HG03064 (cell line): ENCODE measurements at regions not wholly inside any gene's neighbourhood (a gene's known extent, or its start where the extent isn't known, plus 50 kb on each side); places are given as distances from the start of the nearest gene placed in this dataset.
"Not testable (repeated sequence)": the region's sequence is repeated elsewhere in the genome, so short reads cannot be mapped to it uniquely, and the experiment has no call there.

Source experiments
- ATAC-seq: cut with Tn5 transposase; IDR thresholded peaks from one replicate; pipeline ENCODE4 v1.9.1; 2021; ENCODE audit warnings: low read depth; ENCODE audit not compliant: unreplicated experiment

DNA sequence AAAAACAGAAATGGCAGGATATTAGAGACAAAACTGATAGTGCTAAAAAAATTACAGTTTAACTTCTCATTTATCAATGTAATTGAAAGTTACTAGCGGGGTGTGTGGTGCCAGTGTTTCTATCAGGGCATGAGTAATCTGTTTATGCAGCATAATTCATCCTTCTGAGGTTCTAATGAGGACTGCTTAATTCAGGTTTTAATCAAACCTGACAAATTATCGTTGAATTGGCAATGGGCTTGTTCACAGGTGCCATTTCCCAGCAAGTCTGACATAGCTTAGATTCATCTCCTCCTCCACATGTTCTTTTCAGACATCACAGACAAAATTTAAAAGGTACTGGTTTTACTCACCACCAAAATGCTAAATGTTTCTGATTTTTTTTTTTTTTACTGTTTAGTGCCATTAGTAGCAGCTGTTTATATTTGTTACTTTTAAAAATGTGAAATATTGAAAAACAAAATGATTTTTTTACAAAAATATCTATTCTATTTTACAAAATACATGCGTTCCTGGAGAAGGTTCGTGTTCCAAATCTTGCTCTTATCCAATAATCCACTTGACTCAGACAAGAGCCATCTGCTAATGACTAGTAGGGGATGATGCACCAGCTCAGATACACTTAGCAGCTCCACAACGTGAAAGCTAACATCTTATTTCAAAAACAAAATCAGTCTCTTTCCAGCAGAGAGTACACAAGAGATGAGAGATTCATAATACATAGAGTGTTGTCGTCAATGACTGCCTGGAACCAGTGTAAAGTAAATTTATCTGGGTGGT, 447.7 kb upstream of the DPPA4 start:
- ATAC-seq, result no peak

DNA sequence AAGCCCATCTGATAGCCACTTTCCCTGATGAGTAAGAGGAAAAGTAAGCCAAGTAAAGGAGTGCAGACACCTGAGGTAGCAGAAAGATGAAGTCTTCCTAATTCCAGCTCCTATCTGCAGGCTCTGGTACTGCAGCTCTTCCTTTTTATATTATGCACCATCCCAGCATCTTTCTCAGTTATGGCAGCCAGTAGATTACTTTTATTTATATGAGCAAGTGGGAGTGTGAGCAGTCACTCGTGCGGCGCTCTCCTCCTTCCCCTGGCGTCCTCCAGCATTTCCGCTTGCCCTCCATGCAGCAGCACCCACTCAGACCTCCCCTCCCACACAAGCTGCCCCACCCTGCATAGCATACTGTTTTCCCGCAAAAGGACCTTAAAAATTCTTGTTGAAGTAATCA, 465.9 kb upstream of the DPPA4 start:
- ATAC-seq, result no peak

DNA sequence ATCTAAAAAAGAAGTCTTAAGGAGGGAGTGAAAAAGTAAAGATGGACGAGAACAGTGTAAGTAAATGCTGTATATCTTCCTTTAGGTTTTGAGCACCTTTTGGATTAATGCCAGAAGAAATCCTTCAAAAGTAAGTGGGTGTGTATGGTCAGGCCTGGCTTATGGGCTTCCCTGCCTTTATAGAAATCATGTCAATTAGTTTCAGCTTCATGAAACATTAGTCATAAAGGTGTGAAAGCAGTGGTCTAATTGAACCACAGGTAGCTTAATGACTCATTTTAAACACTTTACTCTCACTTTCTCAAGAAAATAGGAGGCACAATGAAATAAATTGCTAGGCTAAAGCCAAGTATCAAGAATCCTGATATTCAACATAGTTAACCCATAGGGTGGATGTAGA, 467.4 kb upstream of the DPPA4 start:
- no peak for ATAC-seq

DNA sequence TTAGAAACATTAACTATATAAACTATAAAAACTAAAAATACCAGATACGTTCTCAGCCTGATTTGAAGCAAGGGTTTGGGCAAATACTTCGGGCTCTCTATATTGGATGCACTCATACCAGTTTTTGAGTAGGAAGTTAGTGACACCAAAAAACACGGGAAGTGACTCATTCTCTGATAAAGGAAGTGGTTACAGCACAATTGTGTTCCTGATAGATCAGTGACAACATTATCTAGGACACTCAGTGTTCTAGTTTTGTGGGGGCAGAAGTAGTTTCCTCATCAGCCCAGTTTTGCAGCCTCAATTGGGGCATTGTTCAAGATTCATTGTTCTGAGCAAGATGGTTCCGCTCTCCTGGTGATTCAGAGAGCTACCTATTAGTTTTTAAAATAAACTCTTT, 469.6 kb upstream of the DPPA4 start:
- no peak for ATAC-seq

DNA sequence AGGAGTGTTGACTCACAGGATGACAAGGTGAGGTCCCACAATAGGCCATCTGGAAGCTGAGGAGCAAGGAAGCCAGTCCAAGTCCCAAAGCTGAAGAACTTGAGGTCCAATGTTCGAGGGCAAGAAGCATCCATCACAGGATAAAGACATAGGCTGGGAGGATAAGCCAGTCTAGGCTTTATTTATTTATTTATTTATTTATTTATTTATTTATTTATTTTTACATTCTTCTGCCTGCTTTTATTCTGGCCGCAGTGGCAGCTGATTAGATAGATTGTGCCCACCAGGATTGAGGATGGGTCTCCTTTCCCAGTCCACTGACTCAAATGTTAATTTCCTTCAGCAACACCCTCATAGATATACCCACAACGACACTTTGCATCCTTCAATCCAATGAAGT, 472.2 kb upstream of the DPPA4 start:
- no peak for ATAC-seq

DNA sequence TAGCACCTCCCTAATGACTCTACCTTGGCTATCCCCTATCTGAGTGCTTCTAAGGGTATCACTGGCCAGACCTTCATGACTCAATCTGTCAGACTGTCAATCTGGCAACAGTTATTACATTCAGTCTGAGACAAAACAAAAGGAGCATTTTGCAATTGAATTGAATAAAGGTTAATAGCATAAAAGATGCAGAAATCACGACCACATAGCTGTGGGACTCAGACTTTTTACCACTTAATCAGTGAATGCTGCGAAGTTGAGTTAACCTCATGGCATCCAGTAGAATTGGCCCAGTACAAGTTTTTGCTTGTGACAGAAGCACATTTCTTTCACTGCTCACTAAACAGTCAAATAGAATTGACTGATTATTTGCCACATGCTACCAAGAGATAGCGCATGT, 480.7 kb upstream of the DPPA4 start:
- no peak for ATAC-seq

DNA sequence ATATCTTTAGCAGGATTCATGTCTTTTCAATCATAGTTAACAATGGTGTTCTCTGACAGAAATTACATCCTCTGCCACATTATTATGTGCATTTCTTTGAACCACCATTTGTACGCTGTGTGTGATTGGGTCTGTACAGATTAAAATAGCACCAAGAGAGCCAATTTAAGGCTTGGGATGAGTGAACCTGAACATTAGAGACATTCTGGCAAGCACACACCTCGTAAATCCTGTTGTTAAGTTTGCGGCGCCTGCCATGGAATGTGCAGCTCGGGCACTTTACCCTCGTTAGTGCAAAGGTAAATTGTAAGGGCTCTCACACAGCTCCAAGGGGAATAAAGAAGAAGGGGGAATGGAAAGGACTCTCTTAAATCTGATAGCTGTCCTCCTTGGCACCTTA, 482.4 kb upstream of the DPPA4 start:
- no peak for ATAC-seq

DNA sequence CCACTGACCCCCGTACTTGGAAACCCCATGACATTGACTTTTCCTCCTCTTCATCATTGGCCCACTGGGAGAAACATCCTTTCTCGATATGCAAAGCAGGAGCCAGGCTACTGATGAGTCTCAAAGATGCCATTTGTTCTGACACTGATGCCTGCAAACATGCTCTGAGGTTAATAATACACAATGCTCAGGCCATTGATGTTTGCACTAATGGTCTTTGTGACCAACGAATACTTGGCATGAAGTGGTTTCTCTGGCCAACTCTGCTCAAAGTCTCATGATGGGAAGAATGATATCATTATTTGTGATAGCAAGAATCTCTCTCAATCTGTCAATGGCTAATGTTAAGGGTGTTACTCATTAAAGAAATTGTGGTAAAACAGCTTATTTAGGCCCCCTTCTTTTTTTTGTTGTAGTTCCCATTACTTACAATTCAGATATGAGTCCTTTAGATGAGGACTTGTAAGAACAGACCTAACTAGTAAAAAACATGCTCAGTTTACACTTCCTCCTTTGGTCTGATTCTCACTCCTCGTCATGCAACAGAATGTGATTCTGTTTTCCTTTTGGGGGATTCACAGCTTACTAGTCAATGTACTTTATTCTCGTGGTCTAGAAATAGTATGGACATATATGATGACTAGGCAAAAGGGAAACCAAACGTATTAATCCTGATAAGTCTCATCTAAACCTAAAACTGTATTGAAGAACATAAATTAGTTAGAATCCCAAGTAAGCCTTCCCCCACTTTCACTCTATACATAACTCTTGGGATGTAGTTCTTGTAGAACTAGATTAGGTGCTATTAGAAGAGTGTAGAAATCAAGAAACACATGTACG, 488.8 kb upstream of the DPPA4 start:
- ATAC-seq, result no peak

DNA sequence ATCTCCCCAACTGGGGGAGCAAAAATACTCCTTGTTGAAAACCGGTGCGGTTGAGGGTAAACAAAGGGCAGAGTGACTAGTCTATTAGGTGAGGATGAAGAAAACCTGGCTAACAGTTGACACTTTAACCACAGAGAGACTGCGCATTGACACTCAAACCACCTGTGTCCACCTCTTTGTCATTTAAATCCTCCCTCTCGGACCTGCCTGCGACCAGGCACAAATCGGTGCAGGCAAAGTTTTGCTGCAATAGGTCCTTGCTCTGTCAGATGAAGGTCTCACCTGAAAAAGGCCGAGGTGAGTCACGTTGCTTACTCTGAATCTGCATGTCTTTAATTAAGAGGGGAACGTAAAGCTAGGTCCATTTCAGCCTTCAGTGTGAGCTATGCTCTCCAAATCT, 494.1 kb upstream of the DPPA4 start:
- no peak for ATAC-seq

DNA sequence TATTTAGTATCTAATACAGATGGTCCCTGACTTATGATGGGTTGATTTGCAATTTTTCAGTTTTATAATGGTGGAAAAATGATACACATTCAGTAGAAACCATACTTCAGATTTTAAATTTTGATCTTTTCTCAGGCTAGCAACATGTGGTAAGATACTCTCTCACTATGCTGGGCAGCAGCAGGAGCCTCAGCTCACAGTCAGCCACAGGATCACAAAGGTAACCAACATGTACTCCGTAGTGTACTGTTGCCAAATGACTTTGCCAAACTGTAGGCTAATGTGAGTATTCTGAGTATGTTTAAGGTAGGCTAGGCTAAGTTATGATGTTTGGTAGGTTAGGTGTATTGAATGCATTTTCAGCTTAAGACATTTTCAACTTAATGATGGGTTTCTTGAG, 498.6 kb upstream of the DPPA4 start:
- ATAC-seq, result no peak

DNA sequence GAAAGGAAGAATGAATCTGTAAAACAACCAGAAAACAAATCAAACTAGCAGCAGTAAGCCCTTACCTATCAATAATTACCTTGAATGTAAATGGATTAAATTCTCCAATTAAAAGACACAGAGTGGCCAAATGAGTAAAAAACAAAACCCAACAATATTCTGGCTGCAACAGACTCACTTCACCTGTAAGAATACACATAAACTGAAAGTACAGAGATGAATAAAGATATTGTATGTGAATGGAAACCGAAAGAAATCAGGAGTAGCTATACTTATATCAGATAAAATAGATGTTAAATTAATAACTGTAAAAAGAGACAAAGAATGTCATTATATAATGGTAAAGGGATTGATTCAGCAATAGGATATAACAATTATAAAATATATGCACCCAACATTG, 514.5 kb upstream of the DPPA4 start:
- ATAC-seq, result no peak

DNA sequence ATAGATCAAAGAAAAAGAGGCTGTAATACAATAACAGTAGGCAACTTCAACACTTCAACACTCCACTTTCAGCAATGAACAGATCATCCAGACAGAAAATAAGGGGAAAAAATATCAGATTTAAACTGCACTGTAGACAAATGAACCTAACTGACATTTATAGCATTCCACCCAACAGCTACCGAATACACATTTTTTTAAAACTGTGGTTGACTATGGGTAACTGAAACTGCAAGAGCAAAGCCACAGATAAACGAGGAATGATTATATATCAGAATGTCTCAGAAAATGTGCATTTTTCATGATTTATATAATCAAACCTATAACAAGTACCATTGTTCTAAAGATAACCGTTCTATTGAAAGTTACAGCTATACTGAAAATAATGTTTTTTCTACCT, 514.9 kb upstream of the DPPA4 start:
- ATAC-seq, result no peak

DNA sequence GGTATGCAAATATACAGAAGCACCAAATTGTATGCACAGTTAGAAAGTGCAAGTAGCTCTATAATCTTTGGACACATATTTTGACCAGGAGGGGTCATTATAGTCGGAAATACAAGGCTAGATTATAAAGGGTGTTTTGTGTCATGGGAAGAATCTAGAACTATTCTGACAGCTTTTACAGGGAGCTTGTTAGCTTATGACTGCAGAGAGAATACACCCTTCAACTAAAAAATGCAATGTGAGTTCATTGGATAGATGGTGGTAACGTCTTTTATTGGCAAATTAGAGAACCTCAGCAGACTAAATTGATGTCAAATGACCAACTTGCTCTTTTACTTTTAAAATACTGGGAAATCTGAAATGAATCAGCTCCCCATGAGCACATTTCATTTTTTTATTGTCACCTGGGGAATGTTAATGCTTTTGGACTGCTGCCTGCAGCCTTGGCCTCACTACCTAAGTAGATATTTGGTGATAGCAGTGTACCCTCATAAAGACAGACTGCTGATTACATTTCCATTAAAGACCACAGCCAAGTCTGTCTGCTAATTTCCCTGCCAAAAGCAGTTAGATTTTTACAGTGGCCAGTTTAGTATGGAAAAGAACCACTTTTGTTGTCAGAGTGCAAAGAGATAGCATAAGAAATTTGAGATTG, 515.9 kb upstream of the DPPA4 start:
- no peak for ATAC-seq

DNA sequence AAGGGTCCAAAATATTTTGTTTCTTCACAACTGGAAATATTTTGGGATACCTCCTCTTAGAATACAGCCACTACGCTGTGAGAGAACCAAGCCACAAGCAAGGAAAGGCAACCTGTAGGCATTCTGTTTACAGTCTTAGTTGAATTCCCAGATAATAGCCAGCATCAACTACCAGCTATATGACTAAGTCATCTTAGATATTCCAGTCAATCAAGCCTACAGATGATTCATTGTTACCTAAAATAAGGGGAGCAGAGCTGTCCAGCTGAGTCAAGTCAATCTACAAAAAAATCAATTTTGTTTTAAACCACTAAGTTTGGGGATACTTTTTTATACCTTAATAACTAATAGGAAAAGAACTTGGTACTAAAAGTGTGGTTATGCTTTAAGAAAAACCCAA, 526.4 kb upstream of the DPPA4 start:
- no peak for ATAC-seq

DNA sequence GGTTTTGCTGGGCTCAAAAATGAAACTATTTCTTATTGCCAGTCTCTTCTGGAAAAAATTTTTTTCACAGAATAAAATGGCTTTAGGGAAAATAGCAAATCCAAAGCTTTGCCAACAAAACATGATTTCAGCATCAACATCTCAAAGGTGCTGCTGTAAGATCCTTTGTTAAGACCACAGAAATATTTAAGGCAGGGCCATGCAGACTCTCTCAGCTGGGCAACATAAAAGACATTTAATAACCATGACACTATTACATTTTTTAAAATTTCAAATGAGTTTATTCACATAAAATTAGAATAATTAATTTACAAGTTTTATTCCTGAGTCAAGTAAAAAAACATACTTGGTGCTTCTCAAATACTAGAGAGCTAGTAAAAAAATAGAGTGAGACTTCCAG, 527.1 kb upstream of the DPPA4 start:
- ATAC-seq, result no peak

DNA sequence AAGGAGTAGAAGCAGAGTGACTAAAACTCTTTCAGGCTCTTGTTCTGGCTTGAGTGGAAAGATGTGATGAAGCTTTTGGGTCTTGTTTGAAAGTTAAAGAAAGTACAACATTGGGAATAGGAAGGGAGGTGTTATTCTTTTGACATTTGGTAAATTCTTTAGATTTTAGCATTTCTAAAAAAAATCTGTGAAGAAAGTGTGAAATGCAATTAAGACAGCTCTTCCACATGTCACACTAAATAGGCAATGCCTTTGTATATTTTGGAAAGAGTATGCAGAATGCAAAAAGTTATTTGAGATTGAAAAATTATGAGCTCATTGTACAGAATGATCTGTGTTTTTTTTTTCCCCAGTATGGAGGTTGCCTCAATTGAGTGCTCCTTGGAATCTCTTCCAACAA, 532.2 kb upstream of the DPPA4 start:
- ATAC-seq, result no peak

DNA sequence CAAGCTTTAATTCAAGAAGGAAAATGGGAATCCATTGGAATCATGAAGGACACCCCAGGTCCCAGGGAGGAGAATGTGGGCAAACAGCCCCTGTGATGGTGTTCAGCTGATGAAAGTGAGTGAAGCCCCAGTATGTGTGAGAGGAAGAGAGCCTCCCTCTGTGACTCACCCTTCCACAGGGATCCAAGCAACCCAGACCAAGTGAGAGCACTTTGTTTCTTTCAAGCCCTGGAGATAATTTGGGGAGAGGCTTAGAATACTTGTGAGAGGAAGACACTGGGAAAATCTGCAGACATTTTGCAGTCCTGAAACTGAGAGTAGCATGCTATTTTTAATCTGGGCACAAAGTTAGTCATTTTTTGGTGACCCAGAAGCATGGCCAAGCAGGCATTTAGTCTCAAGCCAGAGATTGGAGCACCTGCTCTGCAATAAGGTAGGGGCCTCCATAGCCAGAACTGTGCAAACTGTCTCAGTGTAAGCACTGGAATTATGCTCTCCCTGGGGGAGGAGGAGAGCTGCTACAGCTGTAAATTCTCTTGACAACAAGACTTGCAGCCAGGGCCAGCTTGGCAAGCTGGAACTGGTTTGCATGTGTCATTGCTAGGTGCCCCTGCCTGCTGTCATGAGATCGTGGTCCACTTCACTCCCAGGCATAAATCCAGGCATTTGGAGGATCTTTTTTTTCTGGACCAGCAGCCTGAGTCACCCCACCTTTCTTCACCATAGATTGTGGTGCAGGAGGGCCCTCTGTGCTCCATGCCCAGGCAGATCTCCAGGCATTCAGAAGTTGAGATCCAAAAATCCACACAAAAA, 537.8 kb upstream of the DPPA4 start:
- ATAC-seq, result no peak

DNA sequence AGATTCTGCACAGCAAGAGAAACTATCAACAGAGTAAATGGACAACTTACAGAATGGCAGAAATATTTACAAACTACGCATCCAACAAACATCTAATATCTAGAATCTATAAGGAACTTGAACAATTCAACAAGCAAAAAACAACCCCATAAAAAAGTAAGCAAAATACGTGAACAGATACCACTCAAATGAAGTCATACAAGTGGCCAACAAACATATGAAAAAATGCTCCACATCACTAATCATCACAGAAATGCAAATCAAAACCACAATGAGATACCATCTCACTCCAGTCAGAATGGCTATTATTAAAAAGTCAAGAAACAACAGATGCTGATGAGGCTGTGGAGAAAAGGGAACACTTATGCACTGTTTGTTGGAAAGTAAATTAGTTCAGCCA, 540.3 kb upstream of the DPPA4 start:
- ATAC-seq, result not testable (repeated sequence)

DNA sequence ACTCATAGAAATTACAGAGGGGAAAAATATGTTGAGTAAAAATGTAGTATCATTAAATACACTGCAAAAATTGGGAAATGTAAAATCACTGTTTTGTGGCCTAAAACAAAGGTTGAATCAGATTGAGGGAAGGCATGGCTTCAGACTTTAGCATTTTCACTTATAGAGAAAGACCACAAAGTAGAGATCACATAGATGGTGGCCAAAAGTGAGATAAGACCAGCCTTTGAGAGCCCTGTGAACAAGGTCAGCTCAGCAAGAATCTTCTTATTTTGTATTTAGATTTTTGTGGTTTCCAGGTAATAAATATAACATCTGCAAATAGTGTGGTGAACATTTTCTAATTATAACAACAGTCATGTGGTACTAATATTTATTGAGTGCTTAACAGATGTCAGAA, 544.8 kb upstream of the DPPA4 start:
- ATAC-seq, result no peak

DNA sequence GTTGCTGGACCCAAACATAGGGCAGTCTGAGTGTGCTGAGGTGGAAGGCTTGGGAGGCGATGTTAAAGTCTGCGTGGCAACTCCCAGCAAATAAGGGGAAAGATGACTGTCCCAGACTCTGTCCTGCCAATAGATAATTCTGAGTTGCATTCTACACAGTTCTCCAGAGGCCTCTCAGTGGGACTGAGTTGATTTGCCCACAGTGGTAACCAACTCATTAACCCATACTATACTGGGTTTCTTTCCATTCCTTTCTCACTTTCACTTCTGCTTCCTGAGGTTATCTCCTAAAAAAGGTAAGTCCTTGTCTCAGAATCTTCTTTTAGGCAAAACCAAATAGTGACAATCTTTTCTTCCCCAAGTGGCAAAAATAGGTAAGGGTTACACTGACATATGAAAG, 549.9 kb upstream of the DPPA4 start:
- ATAC-seq, result no peak

DNA sequence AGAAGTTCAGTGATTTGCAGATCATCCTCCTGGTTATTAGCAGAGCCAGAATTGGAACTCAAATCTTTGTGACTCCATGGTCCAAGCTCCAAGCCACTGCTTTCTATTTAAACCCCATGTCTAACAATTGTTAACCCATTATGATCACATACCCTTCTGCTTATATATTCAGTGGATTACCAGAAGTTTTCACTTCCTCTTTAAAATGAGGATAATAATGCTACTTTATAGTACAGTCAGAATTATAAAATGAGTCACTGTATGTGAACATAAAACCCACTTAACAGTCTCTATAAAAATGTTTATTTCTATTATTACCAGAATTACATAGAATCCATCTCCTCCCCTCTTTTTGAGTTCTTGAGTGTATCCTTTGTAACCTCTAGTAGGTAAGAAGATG, 550.7 kb upstream of the DPPA4 start:
- no peak for ATAC-seq
